WERI-Rb-1 (cell line): ENCODE measurements at regions not wholly inside any gene's neighbourhood (a gene's known extent, or its start where the extent isn't known, plus 50 kb on each side); places are given as distances from the start of the nearest gene placed in this dataset.

Experiments
- DNase-seq: peaks from one replicate; pipeline ENCODE4 v3.0.0-alpha.2; 2020
- H3K27ac ChIP-seq: fragments of 250-450 bp; sonication (Bioruptor Pico); 2 replicates; pipeline ENCODE4 v1.5.1; 2020; ENCODE audit warnings: mild to moderate bottlenecking, moderate library complexity
- H3K27me3 ChIP-seq: fragments of 250-450 bp; sonication (Bioruptor Pico); 2 replicates; pipeline ENCODE4 v1.5.1; 2021; ENCODE audit warnings: mild to moderate bottlenecking, low read depth, moderate library complexity; ENCODE audit not compliant: insufficient read depth, severe bottlenecking
- H3K36me3 ChIP-seq: fragments of 250-450 bp; sonication (Bioruptor Pico); 2 replicates; pipeline ENCODE4 v1.5.1; 2020; ENCODE audit warnings: mild to moderate bottlenecking, moderate library complexity
- H3K4me3 ChIP-seq: 2 replicates; pipeline ENCODE4 v1.5.1; 2011; ENCODE audit warnings: low read depth, mild to moderate bottlenecking, control low read depth, low read length
- H3K9me3 ChIP-seq: fragments of 250-450 bp; sonication (Bioruptor Pico); 2 replicates; pipeline ENCODE4 v1.5.1; 2021; ENCODE audit warnings: mild to moderate bottlenecking, moderate library complexity; ENCODE audit not compliant: severe bottlenecking
- CTCF ChIP-seq: IDR thresholded peaks from 2 replicates; pipeline ENCODE4 v1.5.1; 2011; ENCODE audit warnings: low read depth, mild to moderate bottlenecking, control low read depth, inconsistent platforms, low read length

- Histone ChIP-seq H3K9me3 (no peaks in the 10 kb centered on the region), H3K4me3 (no peak overlapping the region), H3K27me3 (no peaks in the 10 kb centered on the region), H3K27ac (no peak overlapping the region), H3K36me3 (no peaks in the 10 kb centered on the region)
- TF ChIP-seq CTCF, result no peak
- DNase-seq, result no peak
These were observed 248.3 kb upstream of the GLI3 start for GRCh38 chr7:42485301-42485766.

GRCh38 chr7:42483886-42484285, 246.9 kb upstream of the GLI3 start:
- Histone ChIP-seq H3K27ac (no peak overlapping the region), H3K27me3 (no peaks in the 10 kb centered on the region)
- TF ChIP-seq CTCF, result no peak

GRCh38 chr7:42479816-42480633, 243.0 kb upstream of the GLI3 start:
- H3K27me3 ChIP-seq, result no peaks in the 10 kb centered on the region
- no peaks in the 10 kb centered on the region for H3K36me3 ChIP-seq
- H3K27ac ChIP-seq, result no peak overlapping the region
- H3K4me3 ChIP-seq, result no peak overlapping the region
- DNase-seq, result no peak
- no peak for TF ChIP-seq CTCF
- no peaks in the 10 kb centered on the region for H3K9me3 ChIP-seq

More at GRCh38 chr7:42483886-42484285, 246.9 kb upstream of the GLI3 start:
- DNase-seq, result no peak
- H3K36me3 ChIP-seq, result no peaks in the 10 kb centered on the region
- no peaks in the 10 kb centered on the region for H3K9me3 ChIP-seq
- H3K4me3 ChIP-seq, result no peak overlapping the region

GRCh38 chr7:42479452-42479815, 242.4 kb upstream of the GLI3 start:
- no peaks in the 10 kb centered on the region for H3K36me3 ChIP-seq
- no peak for TF ChIP-seq CTCF
- no peak overlapping the region for H3K27ac ChIP-seq
- H3K9me3 ChIP-seq, result no peaks in the 10 kb centered on the region
- no peak for DNase-seq
- H3K27me3 ChIP-seq, result no peaks in the 10 kb centered on the region
- H3K4me3 ChIP-seq, result no peak overlapping the region

- H3K27me3 ChIP-seq, result no peaks in the 10 kb centered on the region
- no peaks in the 10 kb centered on the region for H3K9me3 ChIP-seq
- no peak overlapping the region for H3K4me3 ChIP-seq
- no peaks in the 10 kb centered on the region for H3K36me3 ChIP-seq
- no peak for TF ChIP-seq CTCF
- no peak for DNase-seq
- H3K27ac ChIP-seq, result no peak overlapping the region
These were observed 241.7 kb upstream of the GLI3 start for GRCh38 chr7:42478717-42479116.

- Histone ChIP-seq H3K4me3 (no peak overlapping the region), H3K27ac (no peak overlapping the region), H3K36me3 (no peaks in the 10 kb centered on the region), H3K27me3 (no peaks in the 10 kb centered on the region), H3K9me3 (no peaks in the 10 kb centered on the region)
- no peak for DNase-seq
- TF ChIP-seq CTCF, result no peak
These were observed 239.2 kb upstream of the GLI3 start for GRCh38 chr7:42476255-42476654.
